AG04450 (cell line): ENCODE measurements at regions not wholly inside any gene's neighbourhood (a gene's known extent, or its start where the extent isn't known, plus 50 kb on each side); places are given as distances from the start of the nearest gene placed in this dataset.

ENCODE experiments used
- CTCF ChIA-PET: fragments of 300-600, 350-600 bp; formaldehyde crosslinking; extraction: SDS; loops from one replicate; lab custom pipeline; 2022; ENCODE audit warnings: antibody characterized with exemption, inconsistent platforms; lab: Charles Lee
- POLR2A ChIA-PET: fragments of 350-600 bp; formaldehyde crosslinking; extraction: SDS; loops from one replicate; lab custom pipeline; 2021; ENCODE audit warnings: antibody characterized with exemption, inconsistent platforms; lab: Yijun Ruan, JAX
- DNase-seq: peaks from one replicate; pipeline ENCODE4 v3.0.0-alpha.2; 2011; ENCODE audit warnings: low read depth, low spot score
- H3K27ac ChIP-seq: one replicate; pipeline ENCODE4 v1.5.1; 2012; ENCODE audit warnings: low read depth, low read length, control low read depth
- H3K27me3 ChIP-seq: one replicate; pipeline ENCODE4 v1.6.0; 2012; ENCODE audit warnings: low read length; ENCODE audit not compliant: control insufficient read depth, insufficient read depth
- H3K4me3 ChIP-seq: 2 replicates; pipeline ENCODE4 v1.5.1; 2011; ENCODE audit warnings: mild to moderate bottlenecking, low read depth, low read length, control low read depth
- H3K9me3 ChIP-seq: 2 replicates; pipeline ENCODE4 v1.5.1; 2012; ENCODE audit warnings: low read length; ENCODE audit not compliant: control insufficient read depth, insufficient read depth
- CTCF ChIP-seq: IDR thresholded peaks from 2 replicates; pipeline ENCODE4 v1.5.1; 2011; ENCODE audit warnings: low read depth, low read length, control low read depth, inconsistent platforms

- Histone ChIP-seq H3K9me3 (no peaks in the 10 kb centered on the region), H3K27ac (no peak overlapping the region), H3K4me3 (no peak overlapping the region), H3K27me3 (no peaks in the 10 kb centered on the region)
- TF ChIP-seq CTCF: no peak
- DNase-seq: no peak
- CTCF ChIA-PET: no interaction called here
- POLR2A ChIA-PET: interaction anchor here (1.0 kb wide), 1 partner anchor 42 kb away, joined by 4 read pairs; no protein-coding TSS in a partner anchor
Observed at GRCh38 chr9:81225596-81225995, 463.8 kb downstream of the TLE1 start.

- Histone ChIP-seq H3K27ac (no peak overlapping the region), H3K4me3 (no peak overlapping the region), H3K9me3 (no peaks in the 10 kb centered on the region), H3K27me3 (no peaks in the 10 kb centered on the region)
- ChIA-PET CTCF (no interaction called here), POLR2A (no interaction called here)
- no peak for DNase-seq
- no peak for TF ChIP-seq CTCF
Observed at GRCh38 chr9:81224166-81225081, 464.9 kb downstream of the TLE1 start.

GRCh38 chr9:81214975-81215374 is 474.4 kb downstream of the TLE1 start:
- ChIA-PET POLR2A (no interaction called here), CTCF (no interaction called here)
- no peaks in the 10 kb centered on the region; the same call in 1 of the 2 replicates for H3K9me3 ChIP-seq
- H3K27ac ChIP-seq: no peak overlapping the region
- no peak for DNase-seq
- no peak for TF ChIP-seq CTCF
- no peaks in the 10 kb centered on the region for H3K27me3 ChIP-seq
- no peak overlapping the region for H3K4me3 ChIP-seq

GRCh38 chr9:81213456-81213855 is 475.9 kb downstream of the TLE1 start:
- H3K27ac ChIP-seq: no peak overlapping the region
- no peaks in the 10 kb centered on the region; the same call in 1 of the 2 replicates for H3K9me3 ChIP-seq
- H3K27me3 ChIP-seq: no peaks in the 10 kb centered on the region
- no peak for DNase-seq
- ChIA-PET CTCF (no interaction called here), POLR2A (no interaction called here)
- H3K4me3 ChIP-seq: no peak overlapping the region
- TF ChIP-seq CTCF: no peak

- Histone ChIP-seq H3K9me3 (no peaks in the 10 kb centered on the region), H3K4me3 (no peak overlapping the region), H3K27ac (no peak overlapping the region), H3K27me3 (no peaks in the 10 kb centered on the region)
- no peak for TF ChIP-seq CTCF
- ChIA-PET POLR2A (no interaction called here), CTCF (no interaction called here)
- DNase-seq: no peak
Observed at GRCh38 chr9:81211741-81212140, 477.6 kb downstream of the TLE1 start.
